HFFc6 (cell line): ENCODE measurements at regions not wholly inside any gene's neighbourhood (a gene's known extent, or its start where the extent isn't known, plus 50 kb on each side); places are given as distances from the start of the nearest gene placed in this dataset.

ENCODE experiments used
- DNase-seq: peaks from one replicate; pipeline ENCODE4 v3.0.0-alpha.2; 2018
- H3K27ac Mint-ChIP-seq: 2 replicates; pipeline ENCODE4 v1.8.0; 2020; ENCODE audit warnings: mild to moderate bottlenecking, mixed read lengths
- H3K27me3 Mint-ChIP-seq: 2 replicates; pipeline ENCODE4 v1.8.0; 2021; ENCODE audit warnings: mild to moderate bottlenecking, moderate library complexity, mixed read lengths; ENCODE audit not compliant: insufficient read depth
- H3K36me3 Mint-ChIP-seq: 2 replicates; pipeline ENCODE4 v1.8.0; 2021; ENCODE audit warnings: low read depth, mixed read lengths
- H3K4me1 Mint-ChIP-seq: 2 replicates; pipeline ENCODE4 v1.8.0; 2020; ENCODE audit warnings: low read depth, mixed read lengths
- H3K4me3 Mint-ChIP-seq: 2 replicates; pipeline ENCODE4 v1.8.0; 2020; ENCODE audit warnings: mild to moderate bottlenecking, moderate library complexity, mixed read lengths
- H3K9me3 Mint-ChIP-seq: 2 replicates; pipeline ENCODE4 v1.8.0; 2020; ENCODE audit warnings: mild to moderate bottlenecking, mixed read lengths
- TF ChIP-seq, protein P1 (sequence below): fragments of 200-600 bp; sonication (generic); IDR thresholded peaks from 2 replicates; pipeline ENCODE4 v1.5.0; 2021; ENCODE audit warnings: antibody characterized with exemption, mild to moderate bottlenecking

DNA sequence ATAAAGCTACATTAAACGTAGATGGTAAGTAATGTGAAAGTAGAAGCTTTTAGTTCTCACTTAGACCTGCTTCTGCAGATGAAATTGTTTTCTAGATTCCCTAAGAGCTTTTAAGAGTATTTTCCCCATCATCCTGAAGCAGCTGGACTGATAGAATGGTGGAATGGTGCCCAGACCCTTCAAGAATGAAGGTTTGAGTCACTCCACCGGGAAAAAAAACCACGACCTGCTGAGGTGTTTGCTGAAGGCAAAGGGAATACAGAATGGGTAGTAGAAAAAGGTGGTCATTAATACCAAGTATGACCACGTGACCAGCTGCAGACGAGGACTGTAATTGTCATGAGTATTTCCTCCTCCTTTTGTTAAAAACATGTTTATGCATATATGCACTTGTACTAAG lies 79.2 kb upstream of the PTPRZ1 start:
- Mint-ChIP-seq H3K4me3 (no peak overlapping the region), H3K9me3 (peaks cover 4% of the 10 kb centered on the region; the same call in 1 of the 2 replicates), H3K4me1 (no peaks in the 10 kb centered on the region), H3K27me3 (no peaks in the 10 kb centered on the region; the same call in 1 of the 2 replicates), H3K36me3 (no peaks in the 10 kb centered on the region), H3K27ac (no peak overlapping the region)
- no peak for DNase-seq
- TF ChIP-seq, protein P1, sequence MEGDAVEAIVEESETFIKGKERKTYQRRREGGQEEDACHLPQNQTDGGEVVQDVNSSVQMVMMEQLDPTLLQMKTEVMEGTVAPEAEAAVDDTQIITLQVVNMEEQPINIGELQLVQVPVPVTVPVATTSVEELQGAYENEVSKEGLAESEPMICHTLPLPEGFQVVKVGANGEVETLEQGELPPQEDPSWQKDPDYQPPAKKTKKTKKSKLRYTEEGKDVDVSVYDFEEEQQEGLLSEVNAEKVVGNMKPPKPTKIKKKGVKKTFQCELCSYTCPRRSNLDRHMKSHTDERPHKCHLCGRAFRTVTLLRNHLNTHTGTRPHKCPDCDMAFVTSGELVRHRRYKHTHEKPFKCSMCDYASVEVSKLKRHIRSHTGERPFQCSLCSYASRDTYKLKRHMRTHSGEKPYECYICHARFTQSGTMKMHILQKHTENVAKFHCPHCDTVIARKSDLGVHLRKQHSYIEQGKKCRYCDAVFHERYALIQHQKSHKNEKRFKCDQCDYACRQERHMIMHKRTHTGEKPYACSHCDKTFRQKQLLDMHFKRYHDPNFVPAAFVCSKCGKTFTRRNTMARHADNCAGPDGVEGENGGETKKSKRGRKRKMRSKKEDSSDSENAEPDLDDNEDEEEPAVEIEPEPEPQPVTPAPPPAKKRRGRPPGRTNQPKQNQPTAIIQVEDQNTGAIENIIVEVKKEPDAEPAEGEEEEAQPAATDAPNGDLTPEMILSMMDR, result no peak

DNA sequence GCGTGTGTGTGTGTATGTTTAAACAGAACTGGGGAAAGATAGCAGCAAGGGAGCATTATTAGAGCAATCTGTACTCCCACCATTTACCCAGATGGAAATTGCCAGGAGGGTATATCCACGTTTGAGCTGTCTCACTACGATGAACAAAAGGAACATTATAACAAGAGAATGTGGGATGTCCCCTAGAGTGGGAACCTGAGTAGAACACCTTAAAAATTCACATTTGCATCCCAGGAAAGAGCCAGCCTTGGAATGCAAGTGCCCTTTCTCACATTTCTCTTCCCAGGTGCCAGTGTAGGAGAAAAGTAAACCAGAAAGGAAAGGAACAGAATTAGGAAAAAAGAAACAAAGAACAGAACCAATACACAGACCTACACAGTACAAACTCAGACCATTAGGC lies 95.3 kb upstream of the PTPRZ1 start:
- Mint-ChIP-seq H3K27ac (no peak overlapping the region), H3K4me3 (no peak overlapping the region), H3K36me3 (no peaks in the 10 kb centered on the region), H3K9me3 (no peaks in the 10 kb centered on the region; the same call in 1 of the 2 replicates), H3K4me1 (no peaks in the 10 kb centered on the region), H3K27me3 (no peaks in the 10 kb centered on the region; the same call in 1 of the 2 replicates)
- TF ChIP-seq, protein P1, result no peak
- DNase-seq, result no peak

DNA sequence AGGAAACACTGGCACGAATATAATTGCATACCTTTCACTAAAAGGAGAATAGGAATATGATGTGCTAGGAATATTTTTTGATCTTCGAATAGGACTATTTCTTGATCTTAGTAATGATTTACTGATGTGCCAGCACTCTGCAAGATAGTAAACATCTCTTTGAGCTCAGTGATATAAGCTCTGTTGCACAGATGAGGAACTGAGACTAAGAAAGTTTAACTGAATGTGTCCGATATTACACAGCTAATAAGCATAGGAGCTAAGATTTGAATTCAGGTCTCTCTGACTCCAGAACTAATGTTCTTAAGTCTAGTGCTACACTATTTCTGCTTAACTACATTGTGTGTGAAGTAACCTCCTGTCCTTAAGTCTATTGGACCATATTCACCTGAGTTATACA lies 98.4 kb upstream of the PTPRZ1 start:
- H3K36me3 Mint-ChIP-seq, result no peaks in the 10 kb centered on the region
- no peaks in the 10 kb centered on the region for H3K9me3 Mint-ChIP-seq
- no peaks in the 10 kb centered on the region for H3K4me1 Mint-ChIP-seq
- H3K27me3 Mint-ChIP-seq, result no peaks in the 10 kb centered on the region; the same call in 1 of the 2 replicates
- TF ChIP-seq, protein P1, result no peak
- DNase-seq, result no peak
- H3K27ac Mint-ChIP-seq, result no peak overlapping the region
- H3K4me3 Mint-ChIP-seq, result no peak overlapping the region

DNA sequence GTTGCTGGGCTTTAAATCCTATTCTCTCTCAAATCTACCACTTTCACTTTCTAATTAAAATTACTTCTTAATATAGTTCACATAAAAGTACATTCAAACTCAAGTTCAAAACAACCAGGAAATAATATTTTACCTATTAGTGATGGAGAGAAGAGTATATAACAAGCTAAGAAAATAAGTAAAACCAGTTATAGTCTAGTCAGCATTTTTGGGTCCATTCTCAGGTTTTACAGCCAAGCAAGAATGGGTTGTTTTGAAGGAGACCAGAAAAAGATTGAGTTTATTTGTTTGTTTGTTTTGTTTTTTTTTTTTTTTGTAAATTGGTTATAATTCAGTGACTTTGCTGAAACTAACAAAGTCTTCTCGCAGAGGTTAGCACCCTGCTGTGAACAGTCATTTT lies 106.3 kb upstream of the PTPRZ1 start:
- TF ChIP-seq, protein P1, result no peak
- Mint-ChIP-seq H3K27me3 (no peaks in the 10 kb centered on the region; the same call in 1 of the 2 replicates), H3K27ac (no peak overlapping the region), H3K9me3 (no peaks in the 10 kb centered on the region), H3K36me3 (no peaks in the 10 kb centered on the region), H3K4me3 (no peak overlapping the region), H3K4me1 (no peaks in the 10 kb centered on the region)
- DNase-seq, result no peak

DNA sequence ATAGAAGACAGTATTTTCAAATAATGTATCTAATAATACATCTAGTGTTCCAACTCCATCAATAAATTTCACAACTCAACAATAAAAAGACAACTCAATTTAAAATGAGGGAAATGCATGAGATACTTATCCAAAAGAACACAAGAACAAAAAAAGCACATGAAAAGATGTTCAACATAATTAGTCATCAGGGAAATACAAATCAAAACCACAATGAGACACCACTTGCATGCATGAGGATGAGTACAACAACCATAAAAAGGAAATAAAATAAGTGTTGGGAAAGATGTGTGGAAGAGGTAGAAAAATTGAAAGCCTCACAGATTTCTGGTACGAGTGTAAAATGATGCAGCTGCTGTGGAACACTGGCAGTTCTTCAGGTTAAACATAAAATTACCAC lies 111.6 kb upstream of the PTPRZ1 start:
- H3K27ac Mint-ChIP-seq, result no peak overlapping the region
- DNase-seq, result no peak
- no peak overlapping the region for H3K4me3 Mint-ChIP-seq
- no peaks in the 10 kb centered on the region for H3K36me3 Mint-ChIP-seq
- peaks cover 5% of the 10 kb centered on the region; the same call in 1 of the 2 replicates for H3K4me1 Mint-ChIP-seq
- H3K9me3 Mint-ChIP-seq, result no peaks in the 10 kb centered on the region
- TF ChIP-seq, protein P1, result no peak
- no peaks in the 10 kb centered on the region; the same call in 1 of the 2 replicates for H3K27me3 Mint-ChIP-seq
